ENCODE measurements at regions not wholly inside any gene's neighbourhood (a gene's known extent, or its start where the extent isn't known, plus 50 kb on each side); places are given as distances from the start of the nearest gene placed in this dataset.

DNA sequence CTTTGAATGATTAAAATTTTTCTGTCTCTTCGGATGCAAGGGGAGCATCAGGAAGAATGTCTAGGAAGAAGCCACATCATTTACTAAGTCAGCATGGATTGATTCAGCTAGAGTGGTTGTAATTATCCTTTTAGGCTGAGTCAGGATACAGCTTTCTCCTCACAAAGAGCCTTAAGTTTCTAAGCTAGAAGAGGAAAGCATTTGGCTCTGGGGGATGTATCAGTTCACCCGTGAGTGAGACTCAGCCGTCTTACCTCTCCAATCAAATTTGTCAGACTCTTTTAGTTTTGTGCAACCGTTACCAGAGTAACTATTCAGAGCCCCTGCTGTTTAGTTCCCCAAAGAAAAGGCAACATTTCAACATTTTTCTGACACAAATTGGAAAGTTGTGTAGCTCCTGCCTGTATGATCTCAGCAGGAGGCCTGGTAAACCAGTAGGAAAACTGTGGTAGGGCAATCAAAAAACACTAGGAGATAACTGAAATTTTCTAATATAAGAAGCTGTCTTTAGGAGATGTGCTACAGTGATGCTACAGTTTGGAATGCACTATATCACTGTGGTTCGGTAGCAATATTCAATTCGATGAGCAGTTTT lies 432.4 kb upstream of the LUZP2 start:
- TF ChIP-seq, protein P1, sequence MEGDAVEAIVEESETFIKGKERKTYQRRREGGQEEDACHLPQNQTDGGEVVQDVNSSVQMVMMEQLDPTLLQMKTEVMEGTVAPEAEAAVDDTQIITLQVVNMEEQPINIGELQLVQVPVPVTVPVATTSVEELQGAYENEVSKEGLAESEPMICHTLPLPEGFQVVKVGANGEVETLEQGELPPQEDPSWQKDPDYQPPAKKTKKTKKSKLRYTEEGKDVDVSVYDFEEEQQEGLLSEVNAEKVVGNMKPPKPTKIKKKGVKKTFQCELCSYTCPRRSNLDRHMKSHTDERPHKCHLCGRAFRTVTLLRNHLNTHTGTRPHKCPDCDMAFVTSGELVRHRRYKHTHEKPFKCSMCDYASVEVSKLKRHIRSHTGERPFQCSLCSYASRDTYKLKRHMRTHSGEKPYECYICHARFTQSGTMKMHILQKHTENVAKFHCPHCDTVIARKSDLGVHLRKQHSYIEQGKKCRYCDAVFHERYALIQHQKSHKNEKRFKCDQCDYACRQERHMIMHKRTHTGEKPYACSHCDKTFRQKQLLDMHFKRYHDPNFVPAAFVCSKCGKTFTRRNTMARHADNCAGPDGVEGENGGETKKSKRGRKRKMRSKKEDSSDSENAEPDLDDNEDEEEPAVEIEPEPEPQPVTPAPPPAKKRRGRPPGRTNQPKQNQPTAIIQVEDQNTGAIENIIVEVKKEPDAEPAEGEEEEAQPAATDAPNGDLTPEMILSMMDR (IDR thresholded peaks at IDR 0.05; ENCODE audit: low read depth, low read length), result no peak
- no peak for TF ChIP-seq EZH2phosphoT487 (IDR thresholded peaks at IDR 0.05; ENCODE audit: low read depth)
